Bronchial epithelial cell (primary cell): ENCODE measurements at regions not wholly inside any gene's neighbourhood (a gene's known extent, or its start where the extent isn't known, plus 50 kb on each side); places are given as distances from the start of the nearest gene placed in this dataset.

Experiments
- DNase-seq: peaks from one replicate; pipeline ENCODE4 v3.0.0-alpha.2; 2010; ENCODE audit warnings: low read depth
- FAIRE-seq: peaks from 2 replicates; lab custom pipeline; 2011; peaks lifted over from hg19 to GRCh38; lab: Jason Lieb, UNC
- H3K27me3 ChIP-seq: 2 replicates; pipeline ENCODE4 v1.5.1; 2011; ENCODE audit warnings: low read length; ENCODE audit not compliant: control insufficient read depth, insufficient read depth
- H3K36me3 ChIP-seq: 2 replicates; pipeline ENCODE4 v1.5.1; 2011; ENCODE audit warnings: low read length; ENCODE audit not compliant: control insufficient read depth, insufficient read depth
- H3K4me3 ChIP-seq: 2 replicates; pipeline ENCODE4 v1.5.1; 2011; ENCODE audit warnings: mild to moderate bottlenecking, low read depth, low read length, control low read depth
- TF ChIP-seq, protein P1 (sequence below): IDR thresholded peaks from 2 replicates; pipeline ENCODE4 v1.5.1; 2011; ENCODE audit warnings: mild to moderate bottlenecking, moderate library complexity, low read length, control low read depth, inconsistent platforms; ENCODE audit not compliant: insufficient read depth, severe bottlenecking

GRCh38 chr10:35749230-35749629, 107.1 kb upstream of the FZD8 start:
- DNase-seq = no peak
- no peaks in the 10 kb centered on the region for H3K36me3 ChIP-seq
- no peaks in the 10 kb centered on the region for H3K27me3 ChIP-seq
- no peak overlapping the region for H3K4me3 ChIP-seq
- TF ChIP-seq, protein P1, sequence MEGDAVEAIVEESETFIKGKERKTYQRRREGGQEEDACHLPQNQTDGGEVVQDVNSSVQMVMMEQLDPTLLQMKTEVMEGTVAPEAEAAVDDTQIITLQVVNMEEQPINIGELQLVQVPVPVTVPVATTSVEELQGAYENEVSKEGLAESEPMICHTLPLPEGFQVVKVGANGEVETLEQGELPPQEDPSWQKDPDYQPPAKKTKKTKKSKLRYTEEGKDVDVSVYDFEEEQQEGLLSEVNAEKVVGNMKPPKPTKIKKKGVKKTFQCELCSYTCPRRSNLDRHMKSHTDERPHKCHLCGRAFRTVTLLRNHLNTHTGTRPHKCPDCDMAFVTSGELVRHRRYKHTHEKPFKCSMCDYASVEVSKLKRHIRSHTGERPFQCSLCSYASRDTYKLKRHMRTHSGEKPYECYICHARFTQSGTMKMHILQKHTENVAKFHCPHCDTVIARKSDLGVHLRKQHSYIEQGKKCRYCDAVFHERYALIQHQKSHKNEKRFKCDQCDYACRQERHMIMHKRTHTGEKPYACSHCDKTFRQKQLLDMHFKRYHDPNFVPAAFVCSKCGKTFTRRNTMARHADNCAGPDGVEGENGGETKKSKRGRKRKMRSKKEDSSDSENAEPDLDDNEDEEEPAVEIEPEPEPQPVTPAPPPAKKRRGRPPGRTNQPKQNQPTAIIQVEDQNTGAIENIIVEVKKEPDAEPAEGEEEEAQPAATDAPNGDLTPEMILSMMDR = no peak
- no peak for FAIRE-seq

DNA sequence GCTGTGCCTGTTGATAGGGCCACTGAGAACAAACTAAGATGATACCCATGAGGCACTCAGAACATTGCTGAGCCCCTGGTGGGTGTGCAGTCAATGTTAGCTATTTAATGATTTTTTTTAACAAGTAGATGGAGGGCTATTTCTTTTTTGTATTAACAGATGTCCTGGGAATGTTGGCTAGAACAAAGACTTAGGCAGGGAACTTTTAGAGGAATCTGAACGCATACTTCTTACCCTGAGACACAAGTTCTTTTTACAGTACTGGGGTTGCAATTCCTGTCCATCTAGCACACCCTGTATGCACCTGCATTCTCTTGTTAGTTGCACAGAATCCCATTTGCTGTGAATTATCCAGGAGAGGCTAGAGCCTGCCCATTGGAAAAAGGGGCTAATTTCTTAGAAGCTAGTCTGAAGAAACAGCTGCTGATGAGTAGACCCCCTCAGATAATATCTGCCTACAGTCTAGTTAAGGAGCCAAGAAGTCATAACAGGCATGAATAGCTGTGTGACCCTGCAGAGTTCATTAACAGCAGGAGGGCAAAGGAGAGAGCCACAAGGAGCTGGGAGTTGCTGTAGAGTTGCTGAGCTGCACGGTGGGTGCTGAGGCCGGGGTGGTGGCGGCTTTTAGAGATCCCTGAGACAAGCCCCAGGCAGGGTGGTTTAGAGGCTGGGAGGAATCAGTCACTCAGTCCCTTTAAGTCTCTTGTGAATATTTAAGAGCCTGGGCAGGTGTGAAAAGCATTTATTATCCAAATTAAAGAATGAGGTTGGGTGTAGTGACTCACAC, 103.7 kb upstream of the FZD8 start:
- H3K27me3 ChIP-seq = no peaks in the 10 kb centered on the region
- no peak overlapping the region for H3K4me3 ChIP-seq
- DNase-seq (no peak), FAIRE-seq (no peak)
- no peaks in the 10 kb centered on the region for H3K36me3 ChIP-seq
- TF ChIP-seq, protein P1 = no peak

DNA sequence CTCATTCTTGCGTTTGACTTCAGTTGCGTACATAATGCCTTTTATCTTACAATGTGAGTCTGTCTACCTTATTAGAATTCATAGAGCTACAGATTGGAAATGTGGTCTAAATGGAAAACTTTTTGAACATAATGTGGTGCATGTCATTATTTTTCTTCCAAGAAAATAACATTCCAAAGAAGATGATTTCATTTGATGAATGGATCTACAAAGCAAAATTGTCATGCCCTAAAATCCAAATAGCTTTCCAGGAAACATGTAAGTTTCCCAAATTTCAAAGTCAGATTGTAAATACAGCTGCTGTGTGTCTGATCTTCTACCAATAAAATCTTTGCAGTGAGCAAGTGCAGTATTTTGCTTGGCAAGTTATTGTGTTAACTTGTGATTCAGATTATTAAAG, 101.8 kb upstream of the FZD8 start:
- FAIRE-seq = no peak

DNA sequence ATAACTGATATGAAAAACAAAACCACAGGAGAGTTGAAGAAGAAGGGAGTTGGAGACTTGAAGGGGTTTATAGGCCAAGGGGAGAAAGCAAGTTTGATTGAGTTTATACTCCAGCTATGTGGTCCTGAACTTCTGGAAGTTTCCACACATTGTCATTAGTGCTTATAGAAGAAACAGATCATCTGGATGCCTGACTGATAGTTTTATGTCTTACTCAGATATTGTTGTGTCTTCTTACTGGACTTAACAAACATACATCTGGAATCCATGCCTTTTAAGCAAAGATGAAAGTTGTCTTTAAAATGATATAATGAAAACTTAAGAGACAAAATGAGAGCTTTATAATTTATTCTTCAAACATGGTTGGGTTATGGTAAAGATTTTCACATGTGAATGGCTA, 101.3 kb upstream of the FZD8 start:
- TF ChIP-seq, protein P1 = no peak
- Histone ChIP-seq H3K36me3 (no peaks in the 10 kb centered on the region), H3K27me3 (no peaks in the 10 kb centered on the region), H3K4me3 (no peak overlapping the region)
- DNase-seq (no peak), FAIRE-seq (no peak)

More for the DNA sequence above, 101.8 kb upstream of the FZD8 start:
- TF ChIP-seq, protein P1 = no peak
- H3K4me3 ChIP-seq = no peak overlapping the region
- H3K27me3 ChIP-seq = no peaks in the 10 kb centered on the region
- no peak for DNase-seq
- no peaks in the 10 kb centered on the region for H3K36me3 ChIP-seq

GRCh38 chr10:35739998-35740397, 97.9 kb upstream of the FZD8 start:
- H3K4me3 ChIP-seq = no peak overlapping the region
- TF ChIP-seq, protein P1 = no peak
- H3K27me3 ChIP-seq = no peaks in the 10 kb centered on the region
- DNase-seq (peak; percentile 57), FAIRE-seq (no peak)
- H3K36me3 ChIP-seq = no peaks in the 10 kb centered on the region
